B cell (primary cell): ENCODE measurements at regions not wholly inside any gene's neighbourhood (a gene's known extent, or its start where the extent isn't known, plus 50 kb on each side); places are given as distances from the start of the nearest gene placed in this dataset.

Experiments used
- ATAC-seq: fragments of 200-7000 bp; cut with Tn5 transposase; one replicate; pipeline ENCODE4 v1.10.0; 2021; ENCODE audit warnings: low read depth, mild to moderate bottlenecking, moderate number of reproducible peaks, moderate library complexity
- CTCF ChIA-PET: fragments of 350-600 bp; sonication (Branson Sonifier 250); formaldehyde crosslinking; loops from one replicate; lab custom pipeline; 2021; ENCODE audit warnings: antibody characterized with exemption, inconsistent platforms; lab: Charles Lee
- POLR2A ChIA-PET: fragments of 350-600 bp; sonication (Branson Sonifier 250); formaldehyde crosslinking; loops from one replicate; lab custom pipeline; 2021; ENCODE audit warnings: antibody characterized with exemption; lab: Charles Lee
- DNase-seq: peaks from one replicate; pipeline ENCODE4 v3.0.0; 2013
- H2AFZ ChIP-seq: 2 replicates; pipeline ENCODE4 v1.6.1; 2012; ENCODE audit warnings: mild to moderate bottlenecking, low read depth, low read length; ENCODE audit not compliant: insufficient read depth, poor library complexity, severe bottlenecking
- H3K27ac ChIP-seq, 2 donors: 1 replicate in 1 of 2; 2 replicates in 1 of 2; pipeline ENCODE4 v1.5.1; 2012 to 2013; ENCODE audit warnings: low read length in 2 of 2, mild to moderate bottlenecking in 2 of 2, moderate library complexity in 1 of 2
- H3K27me3 ChIP-seq, 4 experiments: fragments of 200-600 bp in 1 of 4; sonication (generic) in 1 of 4; replicated peaks in 1 of 4; 1 replicate in 2 of 4; 2 replicates in 2 of 4; pipeline versions ENCODE4 v1.6.1 to v1.7.0; 2013 to 2016; ENCODE audit warnings: low read length in 3 of 4, mild to moderate bottlenecking in 2 of 4, mixed read lengths in 1 of 4, moderate library complexity in 1 of 4; ENCODE audit not compliant: insufficient read depth in 4 of 4, control insufficient read depth in 3 of 4; ENCODE audit errors: control extremely low read depth in 1 of 4
- H3K36me3 ChIP-seq, 2 experiments: replicated peaks in 1 of 2; 1 replicate in 1 of 2; 2 replicates in 1 of 2; pipeline versions ENCODE4 v1.6.1 to v1.7.1; 2013; ENCODE audit warnings: low read length in 1 of 2; ENCODE audit not compliant: insufficient read depth in 2 of 2, control insufficient read depth in 1 of 2; ENCODE audit errors: control extremely low read depth in 1 of 2, extremely low read depth in 1 of 2
- H3K4me1 ChIP-seq, 2 donors: fragments of 200-600 bp in 1 of 2; sonication (generic) in 1 of 2; 1 replicate in 1 of 2; 2 replicates in 1 of 2; pipeline versions ENCODE4 v1.5.1 to v1.6.1; 2013 to 2017; ENCODE audit warnings: low read length in 2 of 2; ENCODE audit not compliant: control insufficient read depth in 2 of 2, insufficient read depth in 2 of 2
- H3K4me2 ChIP-seq: replicated peaks from 2 replicates; pipeline ENCODE3; 2012; ENCODE audit warnings: mild to moderate bottlenecking, low read depth, low read length; ENCODE audit not compliant: poor library complexity, severe bottlenecking
- H3K4me3 ChIP-seq, 5 experiments: fragments of 200-600 bp in 1 of 5; sonication (generic) in 1 of 5; 1 replicate in 3 of 5; 2 replicates in 2 of 5; pipeline versions ENCODE4 v1.5.1 to v1.7.0; 2011 to 2016; ENCODE audit warnings: low read length in 4 of 5, mild to moderate bottlenecking in 4 of 5, low read depth in 2 of 5, control low read depth in 1 of 5, moderate library complexity in 1 of 5; ENCODE audit not compliant: insufficient read depth in 1 of 5; ENCODE audit errors: control extremely low read depth in 1 of 5, extremely low read depth in 1 of 5
- H3K79me2 ChIP-seq: fragments of 200-600 bp; sonication (generic); one replicate; pipeline ENCODE4 v1.6.0; 2016; ENCODE audit warnings: low read length; ENCODE audit not compliant: control insufficient read depth, insufficient read depth
- H3K9ac ChIP-seq: fragments of 200-600 bp; sonication (generic); 2 replicates; pipeline ENCODE4 v1.6.1; 2017; ENCODE audit warnings: mild to moderate bottlenecking, low read length, moderate library complexity
- H3K9me3 ChIP-seq, 3 donors: one replicate each; pipeline versions ENCODE4 v1.6.1 to v1.7.1; 2013; ENCODE audit warnings: low read length in 2 of 3; ENCODE audit not compliant: control insufficient read depth in 2 of 3, insufficient read depth in 1 of 3; ENCODE audit errors: control extremely low read depth in 1 of 3
- H4K20me1 ChIP-seq: 2 replicates; pipeline ENCODE4 v1.6.0; 2012; ENCODE audit warnings: mild to moderate bottlenecking, low read length; ENCODE audit not compliant: insufficient read depth, control insufficient read depth, poor library complexity, severe bottlenecking
- H3K27ac Mint-ChIP-seq: one replicate; pipeline ENCODE4 v1.8.0; 2021; ENCODE audit warnings: mixed read lengths
- H3K27me3 Mint-ChIP-seq: one replicate; pipeline ENCODE4 v1.8.0; 2021; ENCODE audit warnings: mixed read lengths
- H3K4me1 Mint-ChIP-seq: one replicate; pipeline ENCODE4 v1.8.0; 2021; ENCODE audit warnings: mixed read lengths
- H3K4me3 Mint-ChIP-seq: one replicate; pipeline ENCODE4 v1.8.0; 2021; ENCODE audit warnings: mixed read lengths
- H3K9me3 Mint-ChIP-seq: one replicate; pipeline ENCODE4 v1.8.0; 2022; ENCODE audit warnings: mixed read lengths; ENCODE audit not compliant: insufficient read depth
- EZH2 ChIP-seq: IDR thresholded peaks from 2 replicates; pipeline ENCODE4 v1.6.1; 2012; ENCODE audit warnings: borderline replicate concordance, low read depth, mild to moderate bottlenecking, moderate library complexity, low read length; ENCODE audit not compliant: insufficient read depth, poor library complexity, severe bottlenecking
- WGBS: methylation state at CpG from one replicate; pipeline ENCODE4 v1.1.5; 2013; ENCODE audit warnings: missing lambda C conversion rate; ENCODE audit not compliant: insufficient coverage; 5-methylcytosine and 5-hydroxymethylcytosine counted together
- intact Hi-C: fragments of 100-400 bp; cut with micrococcal nuclease; formaldehyde crosslinking; loops from one replicate; pipeline ENCODE4 v1.10.0; 2022
- TF ChIP-seq, protein P1 (sequence below): fragments of 200-600 bp; IDR thresholded peaks from one replicate; pipeline ENCODE4 v1.8.0; 2022; ENCODE audit warnings: antibody characterized with exemption, mild to moderate bottlenecking

DNA sequence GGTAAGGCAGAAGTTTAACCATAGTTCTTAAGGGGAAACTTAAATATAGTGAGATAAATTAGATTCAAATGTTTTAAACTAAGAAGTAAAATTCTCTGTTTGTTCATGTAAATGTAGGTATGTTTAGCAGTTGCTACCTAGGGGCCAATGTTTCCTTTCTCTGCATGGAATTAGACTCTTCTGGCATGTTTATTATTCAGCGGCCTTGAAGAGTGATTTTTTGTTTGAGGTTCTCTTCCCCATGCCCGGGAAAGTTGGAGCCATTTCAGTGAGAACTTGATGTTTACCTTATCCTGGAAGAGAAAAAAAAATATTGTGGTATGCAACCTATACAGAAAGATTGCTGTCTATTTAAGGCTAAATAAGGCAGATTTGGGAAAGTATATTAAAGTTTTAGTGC lies 492.9 kb downstream of the KLF5 start:
- no peak for ATAC-seq
- no peaks in the 10 kb centered on the region for H3K4me1 ChIP-seq
- H3K4me2 ChIP-seq: no peak overlapping the region
- no peaks in the 10 kb centered on the region for H3K27me3 ChIP-seq
- WGBS: no CpG with 5 or more reads among the region's 2 CpGs
- ChIA-PET CTCF (no interaction called here), POLR2A (no interaction called here)
- H3K9ac ChIP-seq: no peak overlapping the region
- H3K9me3 Mint-ChIP-seq: peaks cover 2% of the 10 kb centered on the region
- intact Hi-C loops: no loop called here
- H3K9me3 ChIP-seq: no peaks in the 10 kb centered on the region
- TF ChIP-seq EZH2: no peak
- TF ChIP-seq, protein P1, sequence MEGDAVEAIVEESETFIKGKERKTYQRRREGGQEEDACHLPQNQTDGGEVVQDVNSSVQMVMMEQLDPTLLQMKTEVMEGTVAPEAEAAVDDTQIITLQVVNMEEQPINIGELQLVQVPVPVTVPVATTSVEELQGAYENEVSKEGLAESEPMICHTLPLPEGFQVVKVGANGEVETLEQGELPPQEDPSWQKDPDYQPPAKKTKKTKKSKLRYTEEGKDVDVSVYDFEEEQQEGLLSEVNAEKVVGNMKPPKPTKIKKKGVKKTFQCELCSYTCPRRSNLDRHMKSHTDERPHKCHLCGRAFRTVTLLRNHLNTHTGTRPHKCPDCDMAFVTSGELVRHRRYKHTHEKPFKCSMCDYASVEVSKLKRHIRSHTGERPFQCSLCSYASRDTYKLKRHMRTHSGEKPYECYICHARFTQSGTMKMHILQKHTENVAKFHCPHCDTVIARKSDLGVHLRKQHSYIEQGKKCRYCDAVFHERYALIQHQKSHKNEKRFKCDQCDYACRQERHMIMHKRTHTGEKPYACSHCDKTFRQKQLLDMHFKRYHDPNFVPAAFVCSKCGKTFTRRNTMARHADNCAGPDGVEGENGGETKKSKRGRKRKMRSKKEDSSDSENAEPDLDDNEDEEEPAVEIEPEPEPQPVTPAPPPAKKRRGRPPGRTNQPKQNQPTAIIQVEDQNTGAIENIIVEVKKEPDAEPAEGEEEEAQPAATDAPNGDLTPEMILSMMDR: no peak
- no peak overlapping the region for H3K27ac Mint-ChIP-seq
- DNase-seq: no peak
- no peaks in the 10 kb centered on the region for H3K4me1 Mint-ChIP-seq
- H3K36me3 ChIP-seq: no peaks in the 10 kb centered on the region
- H3K27me3 Mint-ChIP-seq: peaks cover 5% of the 10 kb centered on the region
- H3K4me3 ChIP-seq: no peak overlapping the region
- H2AFZ ChIP-seq: no peak overlapping the region
- H3K4me3 Mint-ChIP-seq: no peak overlapping the region
- H3K27ac ChIP-seq: no peak overlapping the region
- no peaks in the 10 kb centered on the region for H3K79me2 ChIP-seq
- H4K20me1 ChIP-seq: no peaks in the 10 kb centered on the region

- no peaks in the 10 kb centered on the region for H4K20me1 ChIP-seq
- no peaks in the 10 kb centered on the region for H3K4me1 ChIP-seq
- Mint-ChIP-seq H3K4me1 (no peaks in the 10 kb centered on the region), H3K27ac (no peak overlapping the region), H3K27me3 (peaks cover 5% of the 10 kb centered on the region), H3K4me3 (no peak overlapping the region), H3K9me3 (peaks cover 1% of the 10 kb centered on the region)
- H3K79me2 ChIP-seq: no peaks in the 10 kb centered on the region
- H2AFZ ChIP-seq: no peak overlapping the region
- ATAC-seq (no peak), DNase-seq (no peak)
- intact Hi-C loops: no loop called here
- CTCF ChIA-PET: no interaction called here
- TF ChIP-seq EZH2: no peak
- TF ChIP-seq, protein P1: no peak
- no peak overlapping the region for H3K4me2 ChIP-seq
- 100% methylated on average over 1 of the region's 3 CpGs for WGBS
- POLR2A ChIA-PET: no interaction called here
- no peaks in the 10 kb centered on the region for H3K36me3 ChIP-seq
- no peaks in the 10 kb centered on the region for H3K27me3 ChIP-seq
- no peak overlapping the region for H3K4me3 ChIP-seq
- no peaks in the 10 kb centered on the region for H3K9me3 ChIP-seq
- no peak overlapping the region for H3K9ac ChIP-seq
- H3K27ac ChIP-seq: no peak overlapping the region
Measured at GRCh38 chr13:73549717-73550116, 490.9 kb downstream of the KLF5 start.
